ENCODE measurements at regions not wholly inside any gene's neighbourhood (a gene's known extent, or its start where the extent isn't known, plus 50 kb on each side); places are given as distances from the start of the nearest gene placed in this dataset.

- intact Hi-C loops (cut with micrococcal nuclease): no loop called here
Measured at GRCh38 chr11:70501051-70501901, 102.9 kb downstream of the CTTN start.

DNA sequence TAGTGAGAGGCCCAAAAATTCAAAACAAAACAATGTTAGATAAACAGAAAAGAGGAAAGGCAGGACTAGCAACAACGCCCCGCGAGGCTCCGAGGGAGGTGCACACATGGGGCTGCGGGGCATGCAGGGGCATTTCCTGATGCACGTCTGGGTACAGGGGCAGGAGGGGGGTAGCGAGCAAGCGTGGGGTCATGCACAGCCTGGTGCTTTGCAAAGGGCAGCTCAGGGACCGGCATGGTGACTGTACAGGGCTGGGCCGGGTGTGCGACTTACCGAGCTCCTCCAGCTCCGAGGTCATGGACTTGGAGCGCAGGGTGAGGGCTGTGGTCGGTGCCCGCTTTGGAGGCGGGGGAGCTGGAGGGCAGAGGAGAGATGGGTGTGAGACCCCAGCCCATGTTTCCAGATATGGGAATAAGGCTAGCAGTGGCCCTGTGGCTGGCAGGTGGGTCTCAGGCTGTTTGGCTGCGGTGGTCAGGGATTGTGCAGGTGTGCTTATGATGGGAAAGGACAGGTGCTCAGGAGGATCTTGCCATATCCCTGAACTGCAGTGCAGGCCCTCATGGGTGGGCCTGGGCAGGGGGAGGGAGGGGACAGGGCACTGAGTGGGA lies 103.7 kb downstream of the CTTN start:
- intact Hi-C loops (cut with micrococcal nuclease): no loop called here

DNA sequence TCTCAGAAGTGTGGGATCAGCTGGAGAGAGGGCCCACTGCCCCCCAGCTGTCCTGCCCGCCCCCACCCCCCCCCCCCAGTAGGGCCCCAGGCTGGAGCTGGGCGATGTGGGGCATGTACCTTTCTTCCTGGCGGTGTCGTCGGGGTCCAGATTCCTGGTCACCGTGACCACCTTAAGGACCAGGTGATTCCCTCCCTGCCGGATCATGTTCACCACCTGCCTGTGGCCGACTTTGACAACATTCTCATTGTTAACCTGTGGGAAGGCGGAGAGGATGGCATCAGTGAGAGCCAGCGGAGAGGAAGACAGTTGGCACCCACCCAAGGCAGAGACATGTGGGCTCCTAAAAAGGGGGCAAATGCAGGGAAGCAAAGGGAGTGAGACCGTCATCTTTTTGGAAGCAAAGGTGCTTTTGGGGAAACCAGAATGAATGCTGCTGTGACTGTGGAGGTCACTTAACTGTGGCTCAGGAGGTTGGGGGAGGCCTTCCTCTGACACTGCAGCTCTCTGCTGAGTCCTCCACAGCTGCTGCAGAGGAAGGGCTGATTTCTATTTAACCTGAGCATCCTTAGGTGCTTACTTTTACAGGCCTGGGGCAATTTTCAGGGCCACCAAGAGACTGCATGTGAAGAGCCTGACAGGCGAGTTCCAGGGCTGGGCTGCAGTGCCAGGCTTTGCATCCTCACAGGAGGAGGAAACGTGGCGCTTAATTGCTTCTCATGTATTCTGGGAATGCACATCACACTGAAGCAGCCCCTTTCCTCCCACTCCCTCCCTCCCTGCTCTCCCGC lies 104.5 kb downstream of the CTTN start:
- intact Hi-C loops (cut with micrococcal nuclease): no loop called here

DNA sequence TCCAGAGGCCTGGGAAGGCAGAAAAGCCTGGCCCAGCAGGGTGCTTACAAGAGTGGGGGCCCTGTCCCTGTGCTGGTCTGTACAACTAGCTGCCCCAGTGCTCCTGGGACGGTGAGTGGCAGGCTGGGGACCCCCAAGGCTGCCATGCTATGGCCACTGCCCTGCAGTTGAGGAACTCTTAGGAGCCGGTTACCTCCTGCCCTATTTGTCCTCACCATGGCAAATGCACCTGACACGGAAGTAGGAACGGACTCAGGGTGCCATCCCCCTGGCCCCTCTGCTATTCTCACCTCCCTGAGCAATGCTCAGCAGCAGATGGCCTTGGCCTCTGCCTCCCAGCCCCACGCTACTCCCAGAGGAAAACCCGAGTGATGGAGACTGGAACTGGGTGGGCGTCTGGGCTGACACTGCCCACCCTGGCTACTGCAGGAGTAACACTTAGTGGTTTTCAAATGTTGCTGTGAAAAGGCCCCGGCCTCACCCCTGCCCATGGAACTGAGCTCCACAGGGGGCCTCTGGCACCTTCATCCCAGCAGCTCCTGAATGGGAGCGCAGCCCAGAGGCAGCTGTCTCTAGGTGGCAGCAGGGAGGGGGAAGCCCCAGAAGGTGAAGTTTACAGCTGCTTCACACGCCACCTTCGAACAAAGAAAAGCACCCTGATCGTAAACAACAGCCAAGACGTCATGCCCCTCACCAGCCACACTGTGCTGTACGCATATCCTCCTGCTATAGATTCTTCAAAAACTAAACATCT lies 105.3 kb downstream of the CTTN start:
- intact Hi-C loops (cut with micrococcal nuclease): no loop called here

GRCh38 chr11:70504246-70505020 lies 106.1 kb downstream of the CTTN start:
- intact Hi-C loops (cut with micrococcal nuclease): no loop called here

DNA sequence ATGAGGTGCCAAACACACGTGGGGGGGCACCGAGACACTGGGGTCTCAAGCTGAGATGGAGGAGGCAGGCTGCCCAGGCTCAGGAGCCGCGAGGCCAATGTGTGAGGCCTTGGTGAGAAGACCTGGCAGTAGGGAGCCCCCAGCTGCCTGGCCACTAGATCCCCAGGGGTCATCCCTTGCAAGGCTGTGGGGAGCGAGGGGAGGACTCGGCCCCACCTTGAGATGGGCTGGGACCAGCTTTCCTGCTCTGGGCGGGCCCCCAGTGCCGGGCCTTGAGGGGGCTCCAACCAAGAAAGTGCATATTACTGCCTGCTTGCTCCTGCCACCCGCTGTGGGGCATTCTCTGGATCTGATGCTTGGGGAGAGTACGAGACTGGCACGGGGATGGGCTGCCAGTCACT lies 107.0 kb downstream of the CTTN start:
- intact Hi-C loops (cut with micrococcal nuclease): no loop called here

DNA sequence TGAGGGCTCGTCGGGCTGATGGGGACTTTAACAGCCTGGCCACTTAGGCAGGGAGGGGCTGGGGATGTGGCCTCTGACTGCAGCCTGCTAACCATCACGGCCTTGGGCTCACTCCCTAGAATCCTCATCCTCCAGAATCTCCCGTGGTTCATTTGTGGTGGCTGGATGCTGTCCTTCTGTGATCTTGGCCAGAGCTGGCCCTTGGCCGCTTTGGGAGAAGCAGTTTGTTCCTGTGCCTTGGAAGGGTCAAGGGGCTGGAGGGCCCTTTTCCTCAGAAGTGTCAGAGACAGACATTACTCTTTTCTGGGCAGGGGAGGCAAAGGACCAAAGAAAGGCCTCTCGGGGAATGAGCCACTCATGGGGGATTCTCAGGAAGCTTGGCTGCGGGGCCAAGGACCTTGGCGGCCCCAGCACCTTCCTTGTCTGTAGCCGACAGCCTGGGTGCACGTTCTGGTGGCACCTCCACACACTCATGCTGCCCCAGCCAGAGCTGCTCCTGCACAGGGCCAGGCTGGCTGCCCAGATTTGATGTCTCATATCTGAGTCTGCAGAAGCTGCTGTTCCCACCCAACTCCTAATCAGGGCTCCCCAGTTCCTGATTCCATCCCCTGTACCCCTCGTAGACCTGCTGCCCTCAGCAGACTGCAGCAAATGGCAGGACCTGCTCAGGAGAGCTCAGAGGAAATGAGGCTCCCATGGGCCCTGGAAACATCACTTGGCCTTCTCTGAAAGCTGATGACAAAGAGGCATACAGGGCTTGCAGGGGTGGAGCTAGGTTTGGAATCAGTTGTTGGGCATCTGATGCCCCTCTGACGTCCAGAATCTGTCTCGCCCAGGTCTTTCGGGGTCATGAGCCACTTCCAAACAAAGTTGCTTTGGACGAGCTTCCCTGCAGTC lies 107.7 kb downstream of the CTTN start:
- intact Hi-C loops (cut with micrococcal nuclease): no loop called here

DNA sequence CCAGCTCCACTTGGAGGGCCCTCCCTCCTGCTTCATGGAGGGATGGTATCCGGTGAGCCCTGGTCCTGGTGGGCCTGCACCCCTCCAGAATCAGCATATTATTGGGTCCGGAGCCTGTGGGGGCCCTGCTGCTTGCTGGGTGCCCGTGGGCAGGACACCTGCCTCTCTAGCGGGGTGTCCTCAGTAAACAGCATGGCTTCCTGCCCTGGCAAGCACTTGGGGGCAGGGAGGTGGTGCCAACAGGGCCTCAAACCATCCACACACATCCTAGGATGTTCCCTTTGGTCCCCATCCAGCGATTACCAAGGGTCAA lies 108.3 kb downstream of the CTTN start:
- intact Hi-C loops (cut with micrococcal nuclease): no loop called here

GRCh38 chr11:70506986-70507385 lies 108.7 kb downstream of the CTTN start:
- intact Hi-C loops (cut with micrococcal nuclease): no loop called here

DNA sequence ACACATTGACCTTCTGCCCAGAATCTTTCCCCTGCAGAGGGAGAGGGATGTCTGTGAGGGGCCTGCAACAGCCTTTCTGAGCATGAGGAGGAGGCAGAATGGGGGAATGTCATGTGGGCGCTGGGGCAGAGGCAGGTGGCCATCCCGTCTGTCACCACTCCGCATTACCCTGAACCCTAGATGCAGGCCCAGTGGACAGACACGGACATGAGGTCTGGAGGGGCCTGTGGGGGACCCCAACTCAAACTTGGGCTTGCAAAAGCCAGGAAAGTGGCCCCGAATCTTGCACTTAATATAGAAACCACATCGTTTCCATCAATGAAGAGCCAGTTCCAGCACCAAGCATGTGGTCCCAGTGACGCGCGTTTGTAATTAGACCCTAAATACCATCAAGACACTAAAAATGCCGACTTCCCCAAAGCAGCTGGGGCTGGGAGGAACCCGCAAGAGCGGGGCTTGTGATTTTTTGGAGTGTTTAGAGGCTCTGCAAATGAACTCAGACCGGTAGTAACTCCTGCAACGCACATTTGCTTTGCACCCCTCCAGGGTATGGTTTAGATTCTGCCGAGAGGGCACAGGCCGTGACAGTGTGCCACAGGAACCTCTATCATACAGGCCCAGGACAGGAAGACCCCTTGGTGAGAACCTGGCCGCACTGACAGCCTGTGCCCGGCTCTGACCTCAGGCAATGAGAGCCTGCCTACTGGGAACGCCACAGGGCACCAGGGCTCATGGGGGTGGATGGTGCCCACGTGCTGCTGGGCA lies 109.3 kb downstream of the CTTN start:
- intact Hi-C loops (cut with micrococcal nuclease): no loop called here

GRCh38 chr11:70508231-70508480 lies 109.8 kb downstream of the CTTN start:
- intact Hi-C loops (cut with micrococcal nuclease): no loop called here

GRCh38 chr11:70509476-70509875 lies 111.1 kb downstream of the CTTN start:
- intact Hi-C loops (cut with micrococcal nuclease): no loop called here

- intact Hi-C loops (cut with micrococcal nuclease): no loop called here
Measured at GRCh38 chr11:70510106-70510505, 111.8 kb downstream of the CTTN start.

DNA sequence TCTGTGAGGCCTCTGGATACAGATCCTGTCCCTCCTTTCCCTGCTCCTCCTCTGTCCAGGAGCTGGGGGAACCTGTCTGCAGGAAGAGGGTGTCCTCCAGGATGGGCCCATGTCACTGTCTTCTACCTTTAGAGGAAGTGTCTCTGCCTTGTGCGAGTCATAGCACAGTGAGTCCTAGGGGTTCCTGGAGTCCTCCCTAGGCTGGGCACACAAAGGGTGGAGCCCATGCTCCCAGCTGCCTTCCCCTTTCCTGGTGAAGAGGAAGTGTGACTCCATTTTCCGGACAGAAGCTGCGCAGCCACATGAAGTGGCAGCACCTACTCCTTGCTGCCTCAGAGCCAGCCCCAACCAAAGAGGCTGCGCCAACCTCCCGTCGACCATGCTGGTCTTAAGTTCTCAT lies 112.2 kb downstream of the CTTN start:
- intact Hi-C loops (cut with micrococcal nuclease): no loop called here

GRCh38 chr11:70511345-70511744 lies 113.0 kb downstream of the CTTN start:
- intact Hi-C loops (cut with micrococcal nuclease): no loop called here

- intact Hi-C loops (cut with micrococcal nuclease): no loop called here
Measured at GRCh38 chr11:70512716-70513115, 114.4 kb downstream of the CTTN start.

DNA sequence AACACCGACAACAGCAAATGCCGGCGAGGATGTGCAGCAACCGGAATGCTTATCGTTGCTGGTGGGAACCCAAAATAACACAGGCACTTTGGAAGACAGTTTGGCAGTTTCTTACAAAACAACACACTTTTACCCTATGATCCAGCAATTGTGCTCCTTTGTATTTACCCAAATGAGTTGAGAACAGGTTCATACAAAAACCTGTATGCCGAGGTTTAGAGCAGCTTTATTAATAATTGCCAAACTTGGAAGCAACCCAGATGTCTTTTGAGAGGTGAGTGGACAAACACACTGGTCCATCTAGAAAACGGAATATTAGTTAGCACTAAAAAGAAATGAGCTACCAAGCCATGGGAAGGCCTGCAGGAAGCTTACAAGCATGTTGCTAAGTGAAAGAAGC lies 118.9 kb downstream of the CTTN start:
- intact Hi-C loops (cut with micrococcal nuclease): no loop called here

DNA sequence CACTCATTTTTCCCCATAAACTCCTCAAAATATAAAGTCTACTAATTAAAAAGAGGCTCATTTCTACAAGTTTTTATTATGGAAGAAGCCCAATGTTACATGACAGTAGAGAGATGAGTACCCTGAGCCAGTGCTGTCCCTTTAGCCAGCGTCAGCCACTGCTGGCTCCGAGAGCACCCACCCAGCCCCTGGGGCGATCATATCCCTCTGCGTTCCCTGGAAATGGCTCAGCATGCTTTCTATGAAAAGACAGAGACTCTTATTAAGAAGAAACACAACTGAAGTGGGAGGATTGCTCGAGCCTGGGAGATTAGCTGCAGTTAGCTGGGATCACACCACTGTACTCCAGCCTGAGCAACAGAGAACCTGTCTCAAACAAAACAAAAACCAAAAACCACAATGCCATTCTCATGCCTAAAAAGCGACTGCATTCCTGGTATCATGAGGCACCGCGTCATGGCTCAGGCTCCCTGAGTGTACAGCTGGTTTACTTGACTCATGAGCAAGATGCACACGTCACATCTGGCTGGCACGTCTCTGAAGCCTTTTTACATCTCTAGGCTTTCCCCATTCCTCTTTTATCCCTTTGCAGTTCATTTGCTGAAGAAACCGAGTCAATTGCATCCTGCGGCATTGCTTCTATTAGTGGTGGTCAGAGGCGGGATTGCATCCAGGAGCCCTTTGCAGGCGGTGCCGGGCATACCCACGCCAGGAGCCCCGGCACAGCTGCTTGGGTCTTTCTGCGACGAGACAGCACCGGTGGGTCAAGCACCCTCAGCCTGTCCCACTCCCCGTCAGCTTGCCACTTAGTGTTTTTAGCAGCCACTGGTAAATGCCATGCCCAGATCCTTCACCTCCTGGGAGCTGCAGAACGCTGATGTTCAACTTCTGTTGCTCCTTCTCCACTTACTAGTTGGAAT lies 119.9 kb downstream of the CTTN start:
- intact Hi-C loops (cut with micrococcal nuclease): no loop called here

All from T-helper 2 cell treated with Interferon-gamma antibody and Interleukin-4, amounts not matched to agents 100 ng/mL and 5 ng/mL, for 36 hours (primary cell).